ENCODE measurements at regions not wholly inside any gene's neighbourhood (a gene's known extent, or its start where the extent isn't known, plus 50 kb on each side); places are given as distances from the start of the nearest gene placed in this dataset.

DNA sequence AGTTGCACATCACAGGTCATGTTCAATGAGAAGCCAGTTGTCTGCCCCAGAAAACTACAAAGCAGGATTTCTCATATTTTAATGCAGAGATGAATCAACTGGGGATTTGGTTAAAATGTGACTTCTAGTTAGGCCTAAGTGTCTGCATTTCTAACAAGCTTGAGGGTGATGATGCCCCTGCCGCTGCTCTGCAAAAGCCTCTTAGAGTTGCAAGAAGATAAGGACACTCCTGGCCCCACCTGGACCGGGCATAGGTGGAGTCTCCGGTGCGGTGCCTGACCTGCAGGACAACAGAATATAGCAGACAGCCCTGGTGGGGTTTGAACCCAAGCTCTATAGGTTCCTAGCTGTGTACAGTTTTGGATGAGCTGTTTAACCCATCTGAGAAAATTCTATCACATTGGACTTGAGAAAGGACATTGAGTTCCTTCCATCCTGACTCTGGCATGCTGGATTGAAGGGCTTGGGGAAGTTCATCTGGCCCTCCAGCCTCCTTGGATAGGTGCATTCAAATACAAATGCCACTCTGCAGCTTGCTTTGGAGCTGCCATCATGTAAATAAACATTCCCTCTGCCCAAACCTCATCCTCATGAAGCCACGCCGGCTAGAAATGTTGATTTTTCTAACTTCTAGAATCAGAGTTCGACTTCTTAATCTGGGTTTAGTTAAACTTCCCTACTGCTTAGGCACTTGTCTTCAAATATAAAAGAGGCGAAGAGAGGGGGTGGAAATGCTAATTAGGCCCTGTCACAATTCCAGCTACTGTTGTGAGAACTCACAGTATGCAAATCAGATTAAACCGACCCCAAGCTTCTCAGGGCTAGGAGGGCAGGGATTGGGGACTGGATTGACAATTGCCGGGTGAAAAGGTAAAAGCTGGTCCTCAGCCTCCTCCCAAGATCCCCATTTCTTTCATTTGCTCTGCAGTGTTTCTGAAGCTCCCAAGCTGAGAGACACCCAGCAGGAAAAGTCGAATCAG, 1225.6 kb downstream of the VRK1 start:
- Histone ChIP-seq H3K27me3 (ENCODE audit: control insufficient read depth, insufficient read depth, low read length) (peaks cover 3% of the 10 kb centered on the region), H3K4me3 (ENCODE audit: low read length) (no peak overlapping the region), H3K36me3 (ENCODE audit: control insufficient read depth, insufficient read depth, low read length) (no peaks in the 10 kb centered on the region), H3K9me3 (ENCODE audit: control insufficient read depth, insufficient read depth, low read length) (no peaks in the 10 kb centered on the region), H3K4me1 (ENCODE audit: control insufficient read depth, insufficient read depth, low read length) (no peaks in the 10 kb centered on the region), H3K27ac (ENCODE audit: low read length) (no peak overlapping the region)
- Mint-ChIP-seq H3K4me1 (peaks cover 0 to 6% of the 10 kb centered on the region in 2 donors), H3K27ac (no peak overlapping the region), H3K36me3 (no peaks in the 10 kb centered on the region), H3K4me3 (no peak overlapping the region), H3K27me3 (ENCODE audit: low read depth in 2 of 2) (peaks cover 18 to 44% of the 10 kb centered on the region in 2 donors), H3K9me3 (no peaks in the 10 kb centered on the region)
- intact Hi-C loops (cut with micrococcal nuclease) = no loop called here
- no peak for TF ChIP-seq CTCF (IDR thresholded peaks at IDR 0.05)
- WGBS (ENCODE audit: insufficient coverage) = 76% methylated on average over 10 of the region's 11 CpGs
- no peak for ATAC-seq
- no peak for DNase-seq

DNA sequence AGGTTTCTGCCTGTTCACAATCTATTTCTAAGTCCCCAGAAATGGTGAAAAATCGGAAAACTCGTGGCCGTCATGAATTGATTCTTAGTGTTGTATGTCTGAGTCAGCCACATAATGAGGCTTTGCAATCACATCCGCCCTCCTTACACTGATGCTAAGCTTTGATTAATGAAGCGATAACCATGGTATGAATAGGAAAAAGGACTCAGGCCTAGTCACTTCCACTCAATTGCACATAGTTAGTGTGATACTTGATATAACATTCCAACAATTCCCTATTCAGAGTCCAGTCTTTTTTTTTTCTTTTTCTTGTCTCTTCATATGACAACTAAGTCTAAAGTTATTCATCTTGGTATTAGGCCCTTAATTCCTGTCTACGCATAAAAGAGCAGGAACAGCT, 1231.0 kb downstream of the VRK1 start:
- no peak overlapping the region for H3K27ac ChIP-seq (ENCODE audit: low read length)
- H3K36me3 Mint-ChIP-seq = peaks cover 6% of the 10 kb centered on the region
- ATAC-seq (no peak), DNase-seq (no peak)
- H3K4me3 Mint-ChIP-seq = no peak overlapping the region
- H3K27me3 Mint-ChIP-seq (ENCODE audit: low read depth in 2 of 2) = peaks cover 16 to 49% of the 10 kb centered on the region in 2 donors
- TF ChIP-seq CTCF (IDR thresholded peaks at IDR 0.05) = no peak
- peaks cover 3% of the 10 kb centered on the region for H3K27me3 ChIP-seq (ENCODE audit: control insufficient read depth, insufficient read depth, low read length)
- H3K9me3 Mint-ChIP-seq = peaks cover 3% of the 10 kb centered on the region in 2 donors
- H3K4me3 ChIP-seq (ENCODE audit: low read length) = no peak overlapping the region
- WGBS (ENCODE audit: insufficient coverage) = 93% methylated on average over 5 of the region's 6 CpGs
- intact Hi-C loops (cut with micrococcal nuclease) = no loop called here
- H3K9me3 ChIP-seq (ENCODE audit: control insufficient read depth, insufficient read depth, low read length) = no peaks in the 10 kb centered on the region
- no peaks in the 10 kb centered on the region for H3K36me3 ChIP-seq (ENCODE audit: control insufficient read depth, insufficient read depth, low read length)
- no peaks in the 10 kb centered on the region for H3K4me1 ChIP-seq (ENCODE audit: control insufficient read depth, insufficient read depth, low read length)
- no peaks in the 10 kb centered on the region for H3K4me1 Mint-ChIP-seq
- H3K27ac Mint-ChIP-seq = no peak overlapping the region

GRCh38 chr14:98035396-98035795, 1236.6 kb downstream of the BCL11B start:
- peaks cover 6% of the 10 kb centered on the region for H3K36me3 Mint-ChIP-seq
- Histone ChIP-seq H3K36me3 (ENCODE audit: control insufficient read depth, insufficient read depth, low read length) (no peaks in the 10 kb centered on the region), H3K27ac (ENCODE audit: low read length) (no peak overlapping the region), H3K4me3 (ENCODE audit: low read length) (no peak overlapping the region), H3K27me3 (ENCODE audit: control insufficient read depth, insufficient read depth, low read length) (no peaks in the 10 kb centered on the region), H3K9me3 (ENCODE audit: control insufficient read depth, insufficient read depth, low read length) (no peaks in the 10 kb centered on the region), H3K4me1 (ENCODE audit: control insufficient read depth, insufficient read depth, low read length) (no peaks in the 10 kb centered on the region)
- H3K9me3 Mint-ChIP-seq = peaks cover 3% of the 10 kb centered on the region in 2 donors
- intact Hi-C loops (cut with micrococcal nuclease) = no loop called here
- H3K27me3 Mint-ChIP-seq (ENCODE audit: low read depth in 2 of 2) = peaks cover 5 to 37% of the 10 kb centered on the region in 2 donors
- no peak overlapping the region for H3K27ac Mint-ChIP-seq
- ATAC-seq (no peak), DNase-seq (no peak)
- no peaks in the 10 kb centered on the region for H3K4me1 Mint-ChIP-seq
- H3K4me3 Mint-ChIP-seq = no peak overlapping the region
- TF ChIP-seq CTCF (IDR thresholded peaks at IDR 0.05) = no peak
- WGBS (ENCODE audit: insufficient coverage) = 79% methylated on average over 4 of the region's 4 CpGs
